ENCODE measurements at regions not wholly inside any gene's neighbourhood (a gene's known extent, or its start where the extent isn't known, plus 50 kb on each side); places are given as distances from the start of the nearest gene placed in this dataset.

DNA sequence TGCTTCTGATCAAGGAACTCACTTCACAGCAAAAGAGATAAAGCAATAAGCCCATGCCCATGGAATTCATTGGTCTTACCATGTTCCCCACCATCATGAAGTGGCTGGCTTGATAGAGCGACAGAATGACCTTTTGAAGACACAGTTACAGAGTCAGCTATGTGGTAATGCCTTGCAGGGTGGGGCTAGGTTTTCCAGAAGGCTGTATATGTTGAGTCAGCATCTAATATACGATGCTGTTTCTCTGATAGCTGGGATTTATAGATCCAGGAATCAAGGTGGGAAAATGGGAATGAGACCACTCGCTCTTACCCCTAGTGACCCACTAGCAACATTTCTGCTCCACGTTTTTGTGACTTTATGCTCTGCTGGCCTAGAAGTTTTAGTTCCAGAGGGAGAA, 220.7 kb upstream of the RSPO3 start:
- 67 to 81% methylated on average over 4 of the region's 4 CpGs for WGBS, 2 donors
- Histone ChIP-seq H3K36me3 (no peaks in the 10 kb centered on the region), H3K4me1 (no peaks in the 10 kb centered on the region), H3K27me3 (no peaks in the 10 kb centered on the region), H3K27ac (no peak overlapping the region), H3K9me3 (no peaks in the 10 kb centered on the region), H3K4me3 (no peak overlapping the region)
- intact Hi-C loops (cut with DNase I) = no loop called here
- TF ChIP-seq POLR2AphosphoS5 (IDR thresholded peaks at IDR 0.05) (no peak), CTCF (IDR thresholded peaks at IDR 0.05) (no peak), POLR2A (IDR thresholded peaks at IDR 0.05) (no peak), EP300 (IDR thresholded peaks at IDR 0.05) (no peak)
- DNase-seq = no peak

GRCh38 chr6:126904176-126904575, 214.3 kb upstream of the RSPO3 start:
- Histone ChIP-seq H3K36me3 (no peaks in the 10 kb centered on the region), H3K9me3 (no peaks in the 10 kb centered on the region), H3K27me3 (no peaks in the 10 kb centered on the region), H3K27ac (no peak overlapping the region), H3K4me1 (peaks cover 0 to 9% (median 3%) of the 10 kb centered on the region in 4 donors), H3K4me3 (no peak overlapping the region)
- intact Hi-C loops (cut with DNase I) = no loop called here
- no peak for DNase-seq
- TF ChIP-seq POLR2AphosphoS5 (IDR thresholded peaks at IDR 0.05) (no peak), EP300 (IDR thresholded peaks at IDR 0.05) (no peak), CTCF (IDR thresholded peaks at IDR 0.05) (no peak), POLR2A (IDR thresholded peaks at IDR 0.05) (no peak)
- WGBS, 2 donors = 53 to 82% methylated on average over 1 of the region's 1 CpG

- no peak for TF ChIP-seq EP300 (IDR thresholded peaks at IDR 0.05)
- TF ChIP-seq POLR2A (IDR thresholded peaks at IDR 0.05) = no peak
- TF ChIP-seq POLR2AphosphoS5 (IDR thresholded peaks at IDR 0.05) = no peak
- no peak for TF ChIP-seq CTCF (IDR thresholded peaks at IDR 0.05)
- DNase-seq = no peak
- Histone ChIP-seq H3K27me3 (no peaks in the 10 kb centered on the region), H3K4me3 (no peak overlapping the region), H3K4me1 (peaks cover 0 to 9% (median 3%) of the 10 kb centered on the region in 4 donors), H3K9me3 (no peaks in the 10 kb centered on the region), H3K36me3 (no peaks in the 10 kb centered on the region), H3K27ac (no peak overlapping the region)
- 44 to 70% methylated on average over 4 of the region's 4 CpGs for WGBS, 2 donors
- intact Hi-C loops (cut with DNase I) = no loop called here
These were observed 212.6 kb upstream of the RSPO3 start for GRCh38 chr6:126905917-126906316.

DNA sequence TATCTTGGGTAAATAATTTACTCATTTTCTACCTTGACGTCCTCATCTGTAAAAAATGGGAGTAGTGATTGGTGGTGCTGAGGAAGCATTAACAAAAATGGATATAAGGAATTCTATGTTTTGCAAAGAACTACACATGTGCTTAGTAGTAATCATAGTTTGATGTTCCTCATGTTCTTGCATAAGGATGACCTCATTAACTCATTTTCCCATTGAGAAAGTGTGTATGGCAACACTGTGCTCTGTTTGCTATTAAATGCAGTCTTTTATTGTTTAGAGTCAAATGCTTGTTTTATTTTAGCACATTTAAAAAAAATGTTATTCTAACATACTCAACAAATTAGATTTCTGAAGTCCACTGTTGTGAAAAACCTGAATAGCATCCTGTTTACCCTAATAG, 211.2 kb upstream of the RSPO3 start:
- no peak overlapping the region for H3K4me3 ChIP-seq
- H3K9me3 ChIP-seq = no peaks in the 10 kb centered on the region
- intact Hi-C loops (cut with DNase I) = no loop called here
- H3K27ac ChIP-seq = no peak overlapping the region
- 13 to 63% methylated on average over 1 of the region's 1 CpG for WGBS, 2 donors
- TF ChIP-seq POLR2A (IDR thresholded peaks at IDR 0.05) = no peak
- TF ChIP-seq CTCF (IDR thresholded peaks at IDR 0.05) = no peak
- TF ChIP-seq EP300 (IDR thresholded peaks at IDR 0.05) = no peak
- no peak for TF ChIP-seq POLR2AphosphoS5 (IDR thresholded peaks at IDR 0.05)
- DNase-seq = no peak
- H3K4me1 ChIP-seq = peaks cover 0 to 9% (median 3%) of the 10 kb centered on the region in 4 donors
- no peaks in the 10 kb centered on the region for H3K36me3 ChIP-seq
- no peaks in the 10 kb centered on the region for H3K27me3 ChIP-seq

GRCh38 chr6:126907996-126908395, 210.5 kb upstream of the RSPO3 start:
- Histone ChIP-seq H3K4me1 (peaks cover 0 to 9% (median 3%) of the 10 kb centered on the region in 4 donors), H3K27ac (no peak overlapping the region), H3K4me3 (no peak overlapping the region), H3K36me3 (no peaks in the 10 kb centered on the region), H3K9me3 (no peaks in the 10 kb centered on the region), H3K27me3 (no peaks in the 10 kb centered on the region)
- DNase-seq = no peak
- no peak for TF ChIP-seq POLR2A (IDR thresholded peaks at IDR 0.05)
- TF ChIP-seq EP300 (IDR thresholded peaks at IDR 0.05) = no peak
- peak in 1 of 4 donors; percentile 22 for TF ChIP-seq POLR2AphosphoS5 (IDR thresholded peaks at IDR 0.05)
- TF ChIP-seq CTCF (IDR thresholded peaks at IDR 0.05) = no peak
- 58 to 64% methylated on average over 5 of the region's 5 CpGs for WGBS, 2 donors
- intact Hi-C loops (cut with DNase I) = no loop called here
